ENCODE measurements at regions not wholly inside any gene's neighbourhood (a gene's known extent, or its start where the extent isn't known, plus 50 kb on each side); places are given as distances from the start of the nearest gene placed in this dataset.
"Not testable (repeated sequence)": the region's sequence is repeated elsewhere in the genome, so short reads cannot be mapped to it uniquely, and the experiment has no call there.

GRCh38 chr3:168975576-168975975 is 687.9 kb downstream of the MECOM start:
- no peak for DNase-seq

- DNase-seq: no peak
Observed at GRCh38 chr3:168974617-168975403, 688.7 kb downstream of the MECOM start.

GRCh38 chr3:168973897-168974296 is 689.6 kb downstream of the MECOM start:
- DNase-seq: no peak

DNA sequence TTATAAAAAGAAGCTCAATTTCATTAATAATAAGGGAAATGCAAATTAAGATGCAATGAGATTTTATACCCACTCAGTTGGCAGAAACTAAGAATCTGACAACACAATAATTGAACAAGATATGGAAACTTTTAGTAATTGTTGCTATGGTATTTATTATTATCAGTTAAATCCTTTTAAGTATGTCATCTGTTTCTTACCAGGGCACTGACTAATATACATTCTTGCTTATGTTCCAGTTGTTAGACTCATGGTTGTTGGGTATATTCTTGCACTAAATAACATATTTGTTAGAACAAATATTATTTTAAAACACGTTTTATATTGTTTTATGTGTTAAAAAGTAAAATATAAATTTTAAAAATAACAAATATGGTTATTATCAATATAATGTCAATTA is 690.3 kb downstream of the MECOM start:
- no peak for DNase-seq

DNA sequence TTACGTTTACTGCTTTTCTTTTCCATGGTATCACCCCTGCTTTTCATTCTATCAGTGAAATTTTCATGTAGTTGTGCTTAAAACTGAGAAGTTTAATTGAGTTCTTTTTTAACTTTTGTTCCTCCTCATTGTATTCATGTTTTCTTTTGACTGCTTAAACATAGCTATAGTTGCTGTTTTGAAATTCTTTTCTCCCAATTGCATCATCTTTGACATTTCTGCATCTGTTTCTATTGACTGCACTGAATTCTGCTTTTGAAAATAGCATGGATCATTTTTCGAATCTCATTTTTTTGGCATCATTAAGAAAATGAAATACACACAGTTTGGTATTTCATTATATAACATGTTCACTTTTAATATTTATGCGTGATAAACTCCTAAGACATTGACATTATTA is 694.9 kb downstream of the MECOM start:
- DNase-seq: no peak

- no peak for DNase-seq
Observed at GRCh38 chr3:168964736-168965135, 698.8 kb downstream of the MECOM start.

DNA sequence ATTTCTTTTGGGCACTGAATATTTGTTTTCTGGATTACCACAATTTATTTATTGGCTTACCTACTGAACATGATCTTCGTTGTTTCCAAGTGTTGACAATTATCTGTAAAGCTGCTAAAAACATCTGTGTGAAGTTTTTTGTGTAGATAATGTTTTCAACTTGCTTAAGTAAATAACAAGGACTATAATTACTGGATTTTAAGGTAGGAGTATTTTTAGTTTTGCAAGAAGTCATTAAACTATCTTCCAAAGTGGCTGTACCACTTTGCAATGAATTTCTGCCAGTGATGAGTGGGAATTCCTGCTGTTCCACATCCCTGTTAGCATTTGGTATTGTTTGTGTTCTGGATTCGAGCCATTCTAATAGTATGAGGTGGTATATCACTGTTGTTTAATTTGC is 702.2 kb downstream of the MECOM start:
- no peak for DNase-seq

- no peak for DNase-seq
Observed at GRCh38 chr3:168959731-168960130, 703.8 kb downstream of the MECOM start.

DNA sequence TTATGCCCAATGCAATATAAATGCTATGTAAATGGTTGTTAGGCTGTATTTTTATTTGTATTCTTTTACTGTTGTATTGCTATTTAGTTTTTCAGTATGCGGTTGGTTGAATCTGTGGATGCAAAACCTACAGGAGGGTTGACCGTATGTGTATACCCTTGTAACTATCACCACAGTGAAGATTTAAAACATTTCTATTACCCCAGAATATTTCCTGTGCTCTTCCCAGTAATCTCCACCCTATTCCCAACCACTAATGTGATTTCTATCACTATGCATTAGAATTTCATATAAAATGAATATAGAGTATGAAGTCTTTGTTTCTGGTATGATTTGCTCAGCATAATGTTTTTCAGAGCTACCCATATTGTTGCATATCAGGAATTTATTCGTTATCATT is 705.0 kb downstream of the MECOM start:
- DNase-seq: no peak

DNA sequence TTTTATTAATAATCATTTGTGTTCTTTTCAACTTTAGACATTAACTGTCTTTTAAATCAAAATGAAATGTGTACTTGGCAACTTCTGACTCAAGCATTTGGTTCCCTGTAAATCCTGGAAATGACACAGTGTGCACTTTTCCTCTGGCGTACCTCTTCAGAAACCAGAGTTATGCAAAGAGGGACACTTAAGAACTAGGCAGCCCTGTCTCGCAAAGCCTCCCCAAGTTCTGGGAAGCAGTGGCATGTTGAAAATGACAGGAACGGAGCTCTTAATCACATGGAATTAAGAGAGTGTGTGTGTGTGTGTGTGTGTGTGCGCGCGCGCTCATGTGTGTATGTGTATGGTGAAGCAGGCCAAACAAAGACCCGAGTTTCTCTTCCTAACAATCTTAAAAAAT is 707.4 kb downstream of the MECOM start:
- no peak for DNase-seq

DNA sequence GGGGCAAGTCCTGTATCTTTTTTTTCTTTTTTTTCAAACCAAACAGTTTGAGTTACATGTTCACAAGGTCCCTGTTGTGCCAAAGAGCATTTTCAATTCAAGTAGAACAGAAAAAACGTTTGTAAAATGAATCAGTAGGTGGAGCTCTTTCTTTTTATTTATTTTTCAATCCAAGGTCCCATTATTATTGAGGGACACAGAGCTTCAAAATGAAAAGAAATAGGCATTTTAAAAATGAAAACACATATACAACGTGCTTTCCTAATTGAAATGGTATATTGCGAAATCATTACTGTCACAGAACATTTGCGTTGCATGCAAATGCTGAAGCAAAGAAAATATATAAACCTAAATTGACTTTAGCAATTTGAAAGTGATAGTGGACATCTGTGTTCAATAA is 711.0 kb downstream of the MECOM start:
- DNase-seq: no peak

DNA sequence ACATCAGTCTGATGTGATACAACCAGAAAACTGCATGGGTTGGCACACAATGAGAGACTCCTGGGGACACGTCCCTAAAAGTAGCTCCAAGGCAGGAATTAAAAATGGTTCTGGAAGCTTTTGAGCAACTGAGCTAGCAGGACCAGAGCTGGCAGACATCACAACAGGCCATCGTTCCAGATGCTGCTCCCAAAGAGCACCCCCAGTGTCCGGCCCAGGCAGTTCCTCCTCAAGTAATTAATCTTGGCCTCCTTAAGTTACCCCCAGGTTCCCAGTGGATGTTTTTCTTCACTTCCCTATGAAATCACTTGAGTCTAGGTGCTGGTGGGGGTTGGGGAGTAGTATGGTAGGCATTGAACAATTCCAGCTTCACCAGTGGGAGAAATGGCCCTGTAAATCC is 711.6 kb downstream of the MECOM start:
- no peak for DNase-seq

DNA sequence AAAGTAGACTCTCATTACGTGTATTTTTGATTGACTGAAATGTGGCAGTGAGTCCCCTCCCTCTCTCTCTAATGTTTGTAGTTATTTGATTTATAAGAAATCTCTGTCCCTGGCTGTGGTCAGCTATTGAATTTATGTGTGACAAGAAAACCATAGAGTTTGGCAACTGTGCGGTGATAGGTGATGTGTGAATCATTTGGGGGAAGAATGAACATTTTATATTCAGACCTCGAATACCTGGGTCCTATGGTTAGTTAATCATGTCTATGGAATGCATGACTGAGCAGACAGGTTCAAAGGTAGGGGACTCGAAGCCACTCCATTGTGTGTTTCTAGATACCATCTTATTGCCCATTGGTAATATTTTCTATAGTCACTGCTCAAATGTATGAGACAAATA is 712.1 kb downstream of the MECOM start:
- DNase-seq: no peak

DNA sequence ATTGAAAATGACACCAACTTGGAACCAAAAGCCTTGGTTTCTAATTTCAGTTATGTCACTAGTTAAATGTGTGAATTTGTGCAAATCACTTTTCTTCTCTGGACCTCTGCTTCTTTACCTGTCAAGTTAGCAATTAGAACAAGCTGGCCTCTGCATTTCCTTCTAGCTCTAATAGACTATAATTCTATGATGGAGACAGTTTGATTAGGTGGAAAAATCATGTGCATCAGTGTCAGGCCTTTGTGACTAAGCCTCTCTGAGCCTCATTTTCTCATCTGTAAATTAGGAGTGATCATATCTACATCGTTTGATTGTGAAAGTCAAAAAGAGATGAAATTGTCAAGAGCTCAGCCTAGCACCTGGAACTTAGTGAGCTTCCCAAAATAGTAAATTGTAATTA is 712.9 kb downstream of the MECOM start:
- DNase-seq: no peak

DNA sequence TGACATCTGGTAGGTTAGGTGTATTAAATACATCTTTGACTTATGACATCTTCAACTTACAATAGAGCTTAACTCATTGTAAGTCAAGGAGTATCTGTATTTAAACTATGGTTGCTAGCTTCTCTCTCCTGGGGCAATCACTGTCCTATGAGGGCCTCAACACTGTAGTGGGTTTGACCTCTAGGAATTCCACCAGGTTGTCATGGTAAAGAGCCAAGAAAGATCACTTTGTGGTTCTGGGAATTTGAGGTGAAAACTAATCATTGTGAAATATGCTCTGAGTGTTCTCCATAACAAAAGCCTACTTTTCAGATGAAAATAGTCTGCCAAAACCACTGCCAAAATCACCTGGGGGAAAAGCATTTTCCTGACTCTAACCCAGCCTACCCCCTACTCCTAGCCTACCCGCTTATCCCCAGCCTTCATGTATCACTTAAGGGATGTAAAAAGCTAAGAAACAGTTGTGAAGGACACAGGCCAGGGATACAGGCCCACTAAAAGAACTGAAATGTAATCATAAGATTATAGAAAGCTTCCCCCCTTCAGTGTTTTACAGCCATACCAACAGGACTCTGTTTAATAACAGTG is 723.8 kb downstream of the MECOM start:
- no peak for DNase-seq

DNA sequence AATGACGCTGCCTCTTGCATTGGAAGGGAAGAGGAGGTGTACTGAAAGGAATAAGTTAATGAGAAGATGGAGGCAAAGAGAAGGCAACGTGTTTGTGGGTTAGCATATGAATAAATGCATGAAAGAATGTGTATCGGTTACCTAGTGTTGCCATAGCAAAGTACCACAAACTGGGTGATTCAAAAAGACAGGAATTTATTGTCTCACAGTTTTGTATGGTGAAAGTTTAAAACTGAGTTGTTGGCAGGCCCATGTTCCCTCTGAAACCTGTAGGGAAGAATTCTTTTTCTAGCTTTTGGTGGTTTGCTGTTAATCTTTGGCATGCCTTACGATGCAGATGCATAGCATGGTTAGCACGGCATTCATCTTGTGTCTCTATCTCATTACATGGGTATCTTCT is 729.9 kb downstream of the MECOM start:
- DNase-seq: no peak

- not testable (repeated sequence) for DNase-seq
Observed at GRCh38 chr3:168929997-168930396, 733.5 kb downstream of the MECOM start.

DNA sequence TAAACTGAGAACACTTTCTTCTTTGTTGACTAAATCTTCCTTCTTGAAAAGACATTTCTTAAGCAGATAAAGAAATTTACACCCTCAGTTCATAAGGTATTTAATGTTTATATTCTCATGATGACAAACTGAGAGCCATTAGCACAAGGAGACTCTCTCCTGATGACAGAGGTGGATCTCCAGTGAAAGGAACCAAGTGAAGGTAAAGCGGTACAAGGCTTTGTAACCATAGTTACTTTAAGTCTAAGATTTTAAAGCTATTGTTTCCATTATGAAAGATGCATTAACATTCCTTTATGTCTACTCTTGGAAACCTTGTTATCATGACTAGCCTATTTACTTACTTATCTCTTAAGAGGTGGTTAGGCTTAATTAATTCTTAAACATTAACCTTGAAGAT is 737.1 kb downstream of the MECOM start:
- DNase-seq: no peak

DNA sequence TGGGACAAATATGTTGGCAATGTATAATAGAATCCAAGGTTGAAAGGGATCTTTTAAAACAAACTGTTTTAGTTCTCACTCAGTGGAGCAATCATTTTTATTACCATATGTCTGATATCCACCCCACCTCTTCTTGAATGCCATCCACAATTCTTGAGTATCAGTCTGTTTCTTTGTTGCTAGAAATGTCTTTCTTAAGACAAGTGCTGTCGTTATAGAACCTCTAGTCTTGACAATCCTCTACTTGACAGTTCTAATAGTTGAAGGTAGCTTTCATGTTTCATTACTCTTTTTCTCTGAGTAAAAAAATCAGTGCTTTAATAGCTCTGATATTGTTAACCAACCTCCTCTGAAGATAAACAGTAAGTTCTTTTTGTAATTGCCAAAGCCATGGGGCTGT is 737.9 kb downstream of the MECOM start:
- no peak for DNase-seq

- no peak for DNase-seq
Observed at GRCh38 chr3:168914662-168915061, 748.9 kb downstream of the MECOM start.

- no peak for DNase-seq
Observed at GRCh38 chr3:168909260-168909659, 754.3 kb downstream of the MECOM start.

DNA sequence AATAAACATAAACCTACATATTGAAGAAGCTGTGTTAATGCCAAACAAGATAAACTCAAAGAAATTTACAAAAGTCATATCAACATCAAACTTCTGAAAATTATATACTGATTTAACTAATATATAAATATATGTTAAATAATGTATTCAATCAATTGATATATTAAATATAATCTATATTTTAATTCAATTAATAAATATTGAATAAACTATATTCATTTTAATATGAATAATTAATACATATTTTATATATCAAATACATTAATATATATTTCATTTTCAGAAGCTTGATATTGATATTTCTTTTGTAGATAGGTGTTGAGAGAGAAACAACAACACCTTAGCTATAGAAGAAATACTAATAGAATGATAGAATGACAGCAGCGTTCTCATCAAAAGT is 768.1 kb downstream of the MECOM start:
- no peak for DNase-seq

- DNase-seq: no peak
Observed at GRCh38 chr3:168894214-168894613, 769.3 kb downstream of the MECOM start.

DNA sequence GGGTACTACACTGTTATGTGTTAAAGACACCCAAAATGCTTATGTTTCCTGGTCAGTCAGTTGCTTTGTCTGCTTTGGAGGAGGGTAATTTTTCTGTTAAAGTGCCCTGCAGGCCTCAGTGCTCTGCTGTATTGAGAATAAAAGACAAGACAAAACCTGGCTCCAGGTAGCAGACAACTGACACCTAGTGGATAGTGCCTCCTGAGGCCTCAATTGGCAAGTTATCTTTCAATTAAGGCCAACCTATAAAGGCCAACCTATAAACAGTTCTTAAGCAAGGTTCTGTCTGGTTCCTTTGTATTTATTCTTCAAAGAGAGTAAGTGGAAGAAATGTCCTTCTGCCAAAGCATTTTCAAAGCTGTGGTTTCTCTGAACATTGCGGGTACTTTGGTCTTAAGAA is 773.8 kb downstream of the MECOM start:
- DNase-seq: no peak

- no peak for DNase-seq
Observed at GRCh38 chr3:168888781-168889180, 774.7 kb downstream of the MECOM start.

Data from GDM1 (cell line).